GM18867 (cell line): ENCODE measurements at regions not wholly inside any gene's neighbourhood (a gene's known extent, or its start where the extent isn't known, plus 50 kb on each side); places are given as distances from the start of the nearest gene placed in this dataset.
"Not testable (repeated sequence)": the region's sequence is repeated elsewhere in the genome, so short reads cannot be mapped to it uniquely, and the experiment has no call there.

ENCODE experiments used
- ATAC-seq: cut with Tn5 transposase; IDR thresholded peaks from one replicate; pipeline ENCODE4 v1.9.1; 2021; ENCODE audit warnings: mild to moderate bottlenecking, moderate library complexity; ENCODE audit not compliant: unreplicated experiment

GRCh38 chr2:3039188-3040065, 338.2 kb downstream of the EIPR1 start:
- no peak for ATAC-seq

- ATAC-seq = no peak
Observed at GRCh38 chr2:3038636-3039035, 339.0 kb downstream of the EIPR1 start.

- ATAC-seq = no peak
Observed at GRCh38 chr2:3037196-3038194, 340.1 kb downstream of the EIPR1 start.

GRCh38 chr2:3036432-3037125, 341.0 kb downstream of the EIPR1 start:
- no peak for ATAC-seq

- no peak for ATAC-seq
Observed at GRCh38 chr2:3035385-3036050, 342.1 kb downstream of the EIPR1 start.

- ATAC-seq = no peak
Observed at GRCh38 chr2:3034856-3035255, 342.8 kb downstream of the EIPR1 start.

GRCh38 chr2:3034396-3034795, 343.2 kb downstream of the EIPR1 start:
- ATAC-seq = no peak

- no peak for ATAC-seq
Observed at GRCh38 chr2:3033315-3033714, 344.3 kb downstream of the EIPR1 start.

GRCh38 chr2:3030791-3031190, 346.8 kb downstream of the EIPR1 start:
- ATAC-seq = not testable (repeated sequence)

- ATAC-seq = no peak
Observed at GRCh38 chr2:3025984-3026383, 351.6 kb downstream of the EIPR1 start.

GRCh38 chr2:3025261-3025660, 352.4 kb downstream of the EIPR1 start:
- ATAC-seq = no peak

GRCh38 chr2:3024401-3024935, 353.1 kb downstream of the EIPR1 start:
- no peak for ATAC-seq

- no peak for ATAC-seq
Observed at GRCh38 chr2:3023531-3023930, 354.1 kb downstream of the EIPR1 start.

- ATAC-seq = no peak
Observed at GRCh38 chr2:3022841-3023372, 354.7 kb downstream of the EIPR1 start.

- no peak for ATAC-seq
Observed at GRCh38 chr2:3021720-3022119, 355.9 kb downstream of the EIPR1 start.

- ATAC-seq = no peak
Observed at GRCh38 chr2:3010001-3010400, 367.6 kb downstream of the EIPR1 start.

- ATAC-seq = no peak
Observed at GRCh38 chr2:3009483-3009882, 368.1 kb downstream of the EIPR1 start.

- ATAC-seq = no peak
Observed at GRCh38 chr2:3009005-3009404, 368.6 kb downstream of the EIPR1 start.

- no peak for ATAC-seq
Observed at GRCh38 chr2:3008561-3008960, 369.1 kb downstream of the EIPR1 start.

- ATAC-seq = no peak
Observed at GRCh38 chr2:3007135-3007534, 370.5 kb downstream of the EIPR1 start.
